ENCODE measurements at regions not wholly inside any gene's neighbourhood (a gene's known extent, or its start where the extent isn't known, plus 50 kb on each side); places are given as distances from the start of the nearest gene placed in this dataset.

- Mint-ChIP-seq H3K9me3 (peaks cover 8% of the 10 kb centered on the region), H3K27ac (no peak overlapping the region)
Measured at GRCh38 chr2:175631245-175631623, 370.8 kb downstream of the LNPK start.

More at GRCh38 chr2:175631245-175631623, 370.8 kb downstream of the LNPK start:
- Mint-ChIP-seq H3K4me3 (no peak overlapping the region), H3K27me3 (ENCODE audit: low read depth) (no peaks in the 10 kb centered on the region), H3K36me3 (no peaks in the 10 kb centered on the region), H3K4me1 (peaks cover 8% of the 10 kb centered on the region)
- TF ChIP-seq, protein P1, sequence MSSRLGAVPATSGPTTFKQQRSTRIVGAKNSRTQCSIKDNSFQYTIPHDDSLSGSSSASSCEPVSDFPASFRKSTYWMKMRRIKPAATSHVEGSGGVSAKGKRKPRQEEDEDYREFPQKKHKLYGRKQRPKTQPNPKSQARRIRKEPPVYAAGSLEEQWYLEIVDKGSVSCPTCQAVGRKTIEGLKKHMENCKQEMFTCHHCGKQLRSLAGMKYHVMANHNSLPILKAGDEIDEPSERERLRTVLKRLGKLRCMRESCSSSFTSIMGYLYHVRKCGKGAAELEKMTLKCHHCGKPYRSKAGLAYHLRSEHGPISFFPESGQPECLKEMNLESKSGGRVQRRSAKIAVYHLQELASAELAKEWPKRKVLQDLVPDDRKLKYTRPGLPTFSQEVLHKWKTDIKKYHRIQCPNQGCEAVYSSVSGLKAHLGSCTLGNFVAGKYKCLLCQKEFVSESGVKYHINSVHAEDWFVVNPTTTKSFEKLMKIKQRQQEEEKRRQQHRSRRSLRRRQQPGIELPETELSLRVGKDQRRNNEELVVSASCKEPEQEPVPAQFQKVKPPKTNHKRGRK (CRISPR knock-in tag; IDR thresholded peaks at IDR 0.05; ENCODE audit: borderline replicate concordance), result no peak
- TF ChIP-seq STAT6 (CRISPR knock-in tag; conservative IDR thresholded peaks at IDR 0.05; ENCODE audit: low read depth) (no peak), NR3C1 (CRISPR knock-in tag; conservative IDR thresholded peaks at IDR 0.05; ENCODE audit: low read depth) (no peak), SMAD3 (CRISPR knock-in tag; IDR thresholded peaks at IDR 0.05; ENCODE audit: borderline replicate concordance) (no peak), ZNF425 (CRISPR knock-in tag; conservative IDR thresholded peaks at IDR 0.05) (no peak), ATF6 (CRISPR knock-in tag; IDR thresholded peaks at IDR 0.05) (no peak), ZBTB43 (CRISPR knock-in tag; IDR thresholded peaks at IDR 0.05) (no peak), E2F1 (CRISPR knock-in tag; IDR thresholded peaks at IDR 0.05) (no peak), GABPB1 (CRISPR knock-in tag; IDR thresholded peaks at IDR 0.05) (no peak), E2F4 (CRISPR knock-in tag; IDR thresholded peaks at IDR 0.05; ENCODE audit: borderline replicate concordance, low read depth) (no peak), HMGA2 (CRISPR knock-in tag; IDR thresholded peaks at IDR 0.05) (no peak), GTF2I (CRISPR knock-in tag; conservative IDR thresholded peaks at IDR 0.05) (no peak), ETV6 (CRISPR knock-in tag; IDR thresholded peaks at IDR 0.05) (no peak), HMGXB4 (CRISPR knock-in tag; IDR thresholded peaks at IDR 0.05) (no peak)
- TF ChIP-seq, protein P2, sequence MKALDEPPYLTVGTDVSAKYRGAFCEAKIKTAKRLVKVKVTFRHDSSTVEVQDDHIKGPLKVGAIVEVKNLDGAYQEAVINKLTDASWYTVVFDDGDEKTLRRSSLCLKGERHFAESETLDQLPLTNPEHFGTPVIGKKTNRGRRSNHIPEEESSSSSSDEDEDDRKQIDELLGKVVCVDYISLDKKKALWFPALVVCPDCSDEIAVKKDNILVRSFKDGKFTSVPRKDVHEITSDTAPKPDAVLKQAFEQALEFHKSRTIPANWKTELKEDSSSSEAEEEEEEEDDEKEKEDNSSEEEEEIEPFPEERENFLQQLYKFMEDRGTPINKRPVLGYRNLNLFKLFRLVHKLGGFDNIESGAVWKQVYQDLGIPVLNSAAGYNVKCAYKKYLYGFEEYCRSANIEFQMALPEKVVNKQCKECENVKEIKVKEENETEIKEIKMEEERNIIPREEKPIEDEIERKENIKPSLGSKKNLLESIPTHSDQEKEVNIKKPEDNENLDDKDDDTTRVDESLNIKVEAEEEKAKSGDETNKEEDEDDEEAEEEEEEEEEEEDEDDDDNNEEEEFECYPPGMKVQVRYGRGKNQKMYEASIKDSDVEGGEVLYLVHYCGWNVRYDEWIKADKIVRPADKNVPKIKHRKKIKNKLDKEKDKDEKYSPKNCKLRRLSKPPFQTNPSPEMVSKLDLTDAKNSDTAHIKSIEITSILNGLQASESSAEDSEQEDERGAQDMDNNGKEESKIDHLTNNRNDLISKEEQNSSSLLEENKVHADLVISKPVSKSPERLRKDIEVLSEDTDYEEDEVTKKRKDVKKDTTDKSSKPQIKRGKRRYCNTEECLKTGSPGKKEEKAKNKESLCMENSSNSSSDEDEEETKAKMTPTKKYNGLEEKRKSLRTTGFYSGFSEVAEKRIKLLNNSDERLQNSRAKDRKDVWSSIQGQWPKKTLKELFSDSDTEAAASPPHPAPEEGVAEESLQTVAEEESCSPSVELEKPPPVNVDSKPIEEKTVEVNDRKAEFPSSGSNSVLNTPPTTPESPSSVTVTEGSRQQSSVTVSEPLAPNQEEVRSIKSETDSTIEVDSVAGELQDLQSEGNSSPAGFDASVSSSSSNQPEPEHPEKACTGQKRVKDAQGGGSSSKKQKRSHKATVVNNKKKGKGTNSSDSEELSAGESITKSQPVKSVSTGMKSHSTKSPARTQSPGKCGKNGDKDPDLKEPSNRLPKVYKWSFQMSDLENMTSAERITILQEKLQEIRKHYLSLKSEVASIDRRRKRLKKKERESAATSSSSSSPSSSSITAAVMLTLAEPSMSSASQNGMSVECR (CRISPR knock-in tag; IDR thresholded peaks at IDR 0.05; ENCODE audit: borderline replicate concordance), result no peak
- TF ChIP-seq, protein P3, sequence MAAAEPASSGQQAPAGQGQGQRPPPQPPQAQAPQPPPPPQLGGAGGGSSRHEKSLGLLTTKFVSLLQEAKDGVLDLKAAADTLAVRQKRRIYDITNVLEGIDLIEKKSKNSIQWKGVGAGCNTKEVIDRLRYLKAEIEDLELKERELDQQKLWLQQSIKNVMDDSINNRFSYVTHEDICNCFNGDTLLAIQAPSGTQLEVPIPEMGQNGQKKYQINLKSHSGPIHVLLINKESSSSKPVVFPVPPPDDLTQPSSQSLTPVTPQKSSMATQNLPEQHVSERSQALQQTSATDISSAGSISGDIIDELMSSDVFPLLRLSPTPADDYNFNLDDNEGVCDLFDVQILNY (CRISPR knock-in tag; IDR thresholded peaks at IDR 0.05), result no peak
- TF ChIP-seq, protein P4, sequence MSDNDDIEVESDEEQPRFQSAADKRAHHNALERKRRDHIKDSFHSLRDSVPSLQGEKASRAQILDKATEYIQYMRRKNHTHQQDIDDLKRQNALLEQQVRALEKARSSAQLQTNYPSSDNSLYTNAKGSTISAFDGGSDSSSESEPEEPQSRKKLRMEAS (CRISPR knock-in tag; IDR thresholded peaks at IDR 0.05), result no peak
- no peak for DNase-seq (ENCODE audit: low spot score)
- POLR2A ChIA-PET, result no interaction called here
- no peak for ATAC-seq
- CTCF ChIA-PET, result no interaction called here
